Glutamatergic neuron (in vitro differentiated cells): ENCODE measurements at regions not wholly inside any gene's neighbourhood (a gene's known extent, or its start where the extent isn't known, plus 50 kb on each side); places are given as distances from the start of the nearest gene placed in this dataset.

ENCODE experiments used
- DNase-seq: peaks from one replicate; pipeline ENCODE4 v3.0.0; 2022
- H3K27ac Mint-ChIP-seq: one replicate; pipeline ENCODE4 v1.8.0; 2020; ENCODE audit warnings: mild to moderate bottlenecking, mixed read lengths, inconsistent platforms; ENCODE audit not compliant: unreplicated experiment
- H3K27me3 Mint-ChIP-seq: one replicate; pipeline ENCODE4 v1.8.0; 2020; ENCODE audit warnings: mild to moderate bottlenecking, moderate library complexity, mixed read lengths, inconsistent platforms; ENCODE audit not compliant: unreplicated experiment
- H3K36me3 Mint-ChIP-seq: one replicate; pipeline ENCODE4 v1.8.0; 2020; ENCODE audit warnings: mild to moderate bottlenecking, mixed read lengths, inconsistent platforms; ENCODE audit not compliant: unreplicated experiment
- H3K4me1 Mint-ChIP-seq: one replicate; pipeline ENCODE4 v1.8.0; 2020; ENCODE audit warnings: mild to moderate bottlenecking, low read depth, mixed read lengths, inconsistent platforms; ENCODE audit not compliant: unreplicated experiment
- H3K4me3 Mint-ChIP-seq: one replicate; pipeline ENCODE4 v1.8.0; 2020; ENCODE audit warnings: mild to moderate bottlenecking, mixed read lengths, inconsistent platforms; ENCODE audit not compliant: unreplicated experiment
- H3K9me3 Mint-ChIP-seq: one replicate; pipeline ENCODE4 v1.8.0; 2020; ENCODE audit warnings: mild to moderate bottlenecking, moderate library complexity, mixed read lengths, inconsistent platforms; ENCODE audit not compliant: unreplicated experiment
- CTCF ChIP-seq: fragments of 200-600 bp; sonication (generic); IDR thresholded peaks from one replicate; pipeline ENCODE4 v1.5.0; 2021; ENCODE audit not compliant: partially characterized antibody, unreplicated experiment

- Mint-ChIP-seq H3K36me3 (peaks cover 11% of the 10 kb centered on the region), H3K4me3 (no peak overlapping the region), H3K4me1 (peaks cover 1% of the 10 kb centered on the region), H3K27ac (no peak overlapping the region), H3K9me3 (peaks cover 4% of the 10 kb centered on the region), H3K27me3 (peaks cover 5% of the 10 kb centered on the region)
- no peak for DNase-seq
- TF ChIP-seq CTCF, result no peak
Measured at GRCh38 chr18:48470484-48471180, 61.4 kb upstream of the ZBTB7C start.

- no peak overlapping the region for H3K4me3 Mint-ChIP-seq
- no peak for DNase-seq
- TF ChIP-seq CTCF, result no peak
- H3K4me1 Mint-ChIP-seq, result no peaks in the 10 kb centered on the region
- peaks cover 5% of the 10 kb centered on the region for H3K27me3 Mint-ChIP-seq
- H3K9me3 Mint-ChIP-seq, result peaks cover 4% of the 10 kb centered on the region
- no peak overlapping the region for H3K27ac Mint-ChIP-seq
- peaks cover 11% of the 10 kb centered on the region for H3K36me3 Mint-ChIP-seq
Measured at GRCh38 chr18:48468151-48468550, 59.0 kb upstream of the ZBTB7C start.

- H3K27ac Mint-ChIP-seq, result no peak overlapping the region
- peaks cover 4% of the 10 kb centered on the region for H3K36me3 Mint-ChIP-seq
Measured at GRCh38 chr18:48467231-48467630, 58.0 kb upstream of the ZBTB7C start.

DNA sequence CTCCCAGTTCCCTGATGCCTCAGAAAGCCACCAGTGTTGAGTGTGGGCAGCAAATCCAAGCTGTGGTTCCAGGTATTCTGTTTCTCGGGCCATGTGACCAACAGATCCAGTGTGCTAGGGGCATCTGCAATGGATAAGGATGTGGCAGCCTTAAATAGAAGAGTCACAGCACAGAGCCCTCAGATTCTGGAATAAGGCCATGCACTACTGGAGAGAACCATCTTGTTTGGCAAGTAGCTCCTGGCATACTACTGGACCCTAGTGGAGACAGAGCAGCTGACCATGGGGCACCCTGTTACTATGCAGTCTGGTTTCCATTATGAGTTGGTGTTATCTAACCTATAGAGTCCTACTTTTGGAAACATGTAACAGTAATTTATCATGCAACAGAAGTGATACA lies 53.3 kb upstream of the ZBTB7C start:
- no peak for DNase-seq
- TF ChIP-seq CTCF, result no peak
- Mint-ChIP-seq H3K27me3 (no peaks in the 10 kb centered on the region), H3K36me3 (no peaks in the 10 kb centered on the region), H3K9me3 (no peaks in the 10 kb centered on the region), H3K4me1 (peaks cover 2% of the 10 kb centered on the region), H3K4me3 (no peak overlapping the region), H3K27ac (no peak overlapping the region)

More at GRCh38 chr18:48467231-48467630, 58.0 kb upstream of the ZBTB7C start:
- no peaks in the 10 kb centered on the region for H3K9me3 Mint-ChIP-seq
- TF ChIP-seq CTCF, result no peak
- no peak for DNase-seq
- H3K4me1 Mint-ChIP-seq, result peaks cover 2% of the 10 kb centered on the region
- H3K4me3 Mint-ChIP-seq, result no peak overlapping the region
- H3K27me3 Mint-ChIP-seq, result peaks cover 5% of the 10 kb centered on the region

DNA sequence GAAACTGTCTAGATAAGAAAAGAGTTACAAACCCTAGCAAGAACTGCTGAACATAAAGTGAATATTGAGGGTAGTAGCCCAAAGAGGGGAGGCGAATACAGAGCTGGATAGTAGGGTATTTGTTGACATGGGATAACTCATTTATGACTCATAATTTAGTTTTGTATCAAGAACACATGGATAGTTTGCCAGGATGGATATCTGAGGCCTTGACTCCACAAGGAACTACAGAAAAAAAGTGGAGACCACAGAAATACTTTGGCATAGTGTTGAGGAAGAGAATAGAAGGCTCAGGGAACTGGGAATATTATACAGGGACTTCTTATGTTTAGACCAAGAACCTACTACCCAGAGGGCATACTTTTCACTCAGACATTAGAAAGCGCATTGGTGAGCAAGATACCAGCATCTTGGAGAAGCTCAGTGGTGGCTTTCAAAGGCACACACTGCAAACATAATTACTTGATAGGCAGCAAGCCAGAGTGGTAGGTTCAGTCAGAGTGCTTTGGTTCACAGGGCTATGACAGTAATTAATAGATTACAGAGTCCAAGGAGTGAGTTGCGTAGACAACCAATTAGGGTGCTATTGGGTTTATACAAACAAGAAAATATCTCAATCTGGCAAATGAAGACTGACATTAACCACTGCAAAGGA lies 51.9 kb upstream of the ZBTB7C start:
- no peaks in the 10 kb centered on the region for H3K36me3 Mint-ChIP-seq
- no peak overlapping the region for H3K27ac Mint-ChIP-seq
- no peak overlapping the region for H3K4me3 Mint-ChIP-seq
- H3K4me1 Mint-ChIP-seq, result peaks cover 2% of the 10 kb centered on the region
- no peaks in the 10 kb centered on the region for H3K9me3 Mint-ChIP-seq
- H3K27me3 Mint-ChIP-seq, result no peaks in the 10 kb centered on the region
- no peak for DNase-seq
- TF ChIP-seq CTCF, result no peak
